K562 (cell line): ENCODE measurements at regions not wholly inside any gene's neighbourhood (a gene's known extent, or its start where the extent isn't known, plus 50 kb on each side); places are given as distances from the start of the nearest gene placed in this dataset.

ENCODE experiments used
- ATAC-seq: fragments of 200-7000 bp; cut with Tn5 transposase; 3 replicates; pipeline ENCODE4 v1.9.1; 2020; ENCODE audit warnings: moderate library complexity
- BruUV-seq: library from RNA; stranded (reverse); fragments of 400-500 nt; replicated peaks from 2 replicates; lab custom pipeline; 2021; lab: Mats Ljungman, UMichigan
- CTCF ChIA-PET: fragments of 300-600 bp; formaldehyde crosslinking; extraction: SDS; loops from one replicate; lab custom pipeline; 2021; ENCODE audit warnings: low intra/inter-chr PET ratio; lab: Yijun Ruan, JAX
- POLR2A ChIA-PET: fragments of 300-600, 350-650 bp; sonication (Branson Sonifier 250); formaldehyde crosslinking; extraction: SDS; loops from one replicate; lab custom pipeline; 2021; ENCODE audit warnings: antibody characterized with exemption, inconsistent platforms; lab: Yijun Ruan, JAX
- DNase-seq, 4 experiments: peaks; one replicate each; pipeline versions ENCODE4 v3.0.0 to v3.0.0-alpha.2; 2011 to 2018; ENCODE audit warnings: low spot score in 3 of 4, mixed read lengths in 3 of 4; ENCODE audit errors: extremely low read depth in 1 of 4
- FAIRE-seq: peaks from 2 replicates; lab custom pipeline; 2011; peaks lifted over from hg19 to GRCh38; lab: Jason Lieb, UNC
- H2AFZ ChIP-seq: 2 replicates; pipeline ENCODE4 v1.6.0; 2011; ENCODE audit warnings: low read depth, low read length, control low read depth, inconsistent platforms
- H3K27ac ChIP-seq: fragments of 200-600 bp; 3 replicates; pipeline ENCODE4 v1.8.0; 2011; ENCODE audit warnings: low read depth, mild to moderate bottlenecking, control low read depth, inconsistent platforms, low read length, moderate library complexity, mixed read lengths; ENCODE audit errors: extremely low read depth
- H3K27me3 ChIP-seq, 2 experiments: fragments of 300-600 bp in 1 of 2; 2 replicates in 1 of 2; 3 replicates in 1 of 2; pipeline versions ENCODE4 v1.6.0 to v1.8.0; 2011; ENCODE audit warnings: inconsistent platforms in 2 of 2, low read length in 2 of 2, mild to moderate bottlenecking in 1 of 2, mixed read lengths in 1 of 2, moderate library complexity in 1 of 2; ENCODE audit not compliant: control insufficient read depth in 2 of 2, insufficient read depth in 2 of 2
- H3K36me3 ChIP-seq: fragments of 300-600 bp; 3 replicates; pipeline ENCODE4 v1.8.0; 2011; ENCODE audit warnings: mild to moderate bottlenecking, low read length, inconsistent platforms; ENCODE audit not compliant: control insufficient read depth, insufficient read depth
- H3K4me1 ChIP-seq, 2 experiments: fragments of 200-600 bp in 1 of 2; replicated peaks in 1 of 2; 2 replicates in 1 of 2; 3 replicates in 1 of 2; pipeline versions ENCODE4 v1.5.1 to v1.8.0; 2011; ENCODE audit warnings: inconsistent platforms in 2 of 2, low read length in 2 of 2, mild to moderate bottlenecking in 1 of 2, mixed read lengths in 1 of 2, moderate library complexity in 1 of 2; ENCODE audit not compliant: control insufficient read depth in 2 of 2, insufficient read depth in 2 of 2
- H3K4me2 ChIP-seq: 2 replicates; pipeline ENCODE4 v1.6.1; 2011; ENCODE audit warnings: low read length, control low read depth, inconsistent platforms, mixed read lengths; ENCODE audit not compliant: insufficient read depth
- H3K4me3 ChIP-seq: fragments of 200-600 bp; sonication (generic), shearing (Covaris generic); 2 replicates; pipeline ENCODE4 v1.5.1; 2016; ENCODE audit warnings: control low read depth, inconsistent platforms
- H3K79me2 ChIP-seq: fragments of 200-600 bp; 3 replicates; pipeline ENCODE4 v1.8.0; 2011; ENCODE audit warnings: low read length, inconsistent platforms; ENCODE audit not compliant: control insufficient read depth, insufficient read depth
- H3K9ac ChIP-seq, 2 experiments: 2 replicates each; pipeline versions ENCODE4 v1.6.0 to v1.6.1; 2011; ENCODE audit warnings: low read depth in 2 of 2, low read length in 2 of 2, control low read depth in 1 of 2, inconsistent platforms in 1 of 2, mild to moderate bottlenecking in 1 of 2, mixed read lengths in 1 of 2; ENCODE audit not compliant: insufficient read depth in 1 of 2
- H3K9me1 ChIP-seq: one replicate; pipeline ENCODE4 v1.6.0; 2011; ENCODE audit warnings: inconsistent platforms, mild to moderate bottlenecking, low read length, moderate library complexity; ENCODE audit not compliant: control insufficient read depth, insufficient read depth
- H3K9me3 ChIP-seq: replicated peaks from 2 replicates; pipeline ENCODE4 v1.5.1; 2011; ENCODE audit warnings: low read depth, low read length, inconsistent platforms; ENCODE audit not compliant: control insufficient read depth, insufficient read depth
- H4K20me1 ChIP-seq: replicated peaks from 2 replicates; pipeline ENCODE4 v1.6.1; 2011; ENCODE audit warnings: low read length, inconsistent platforms, mixed read lengths; ENCODE audit not compliant: control insufficient read depth, insufficient read depth
- ASH1L ChIP-seq: fragments of 450-650 bp; IDR thresholded peaks from 2 replicates; pipeline ENCODE4 v1.6.1; 2018; ENCODE audit warnings: borderline replicate concordance, mild to moderate bottlenecking, low read depth; ENCODE audit not compliant: partially characterized antibody
- FOSL1 ChIP-seq: fragments of 200-800 bp; sonication (Bioruptor generic); conservative IDR thresholded peaks from 2 replicates; pipeline ENCODE4 v1.6.1; 2016; ENCODE audit warnings: missing genetic modification characterization, missing compliant biosample characterization
- PHB ChIP-seq: fragments of 250-450 bp; sonication (Bioruptor Pico); IDR thresholded peaks from 2 replicates; pipeline ENCODE4 v1.5.0; 2021
- TAF9B ChIP-seq: fragments of 450-650 bp; IDR thresholded peaks from 2 replicates; pipeline ENCODE4 v1.6.1; 2018; ENCODE audit warnings: mild to moderate bottlenecking; ENCODE audit not compliant: partially characterized antibody
- TBL1XR1 ChIP-seq, 2 experiments: IDR thresholded peaks; 2 replicates each; pipeline ENCODE4 v1.6.1; 2012; ENCODE audit warnings: improper control_type of control experiment in 2 of 2, low read length in 2 of 2, mild to moderate bottlenecking in 1 of 2
- ZC3H11A ChIP-seq: IDR thresholded peaks from 2 replicates; pipeline ENCODE4 v1.6.1; 2012; ENCODE audit warnings: low read depth, low read length, improper control_type of control experiment
- ZNF253 ChIP-seq: fragments of 250-450 bp; sonication (Bioruptor Pico); conservative IDR thresholded peaks from 2 replicates; pipeline ENCODE4 v1.6.1; 2021; ENCODE audit warnings: mild to moderate bottlenecking
- WGBS: fragments of 100-300 bp; shearing (Covaris generic); methylation state at CpG from one replicate; pipeline ENCODE4 v1.1.6; 2016; ENCODE audit warnings: low coverage, mixed read lengths; ENCODE audit not compliant: insufficient coverage; ENCODE audit errors: missing lambda C conversion rate; 5-methylcytosine and 5-hydroxymethylcytosine counted together
- in situ Hi-C: fragments of 300-500 bp; cut with MboI; formaldehyde crosslinking; loops from 4 replicates; pipeline ENCODE4 v1.15.0; 2018; ENCODE audit warnings: inconsistent platforms, mixed read lengths
- intact Hi-C: fragments of 100-400 bp; cut with micrococcal nuclease; formaldehyde crosslinking; loops from 2 replicates; pipeline ENCODE4 v1.14.2; 2022
- TF ChIP-seq, protein P1 (sequence below): sonication (generic); formaldehyde crosslinking; IDR thresholded peaks from 2 replicates; pipeline ENCODE4 v1.8.1; 2022; ENCODE audit warnings: missing genetic modification reagents
- TF ChIP-seq, protein P2 (sequence below): fragments of 450-650 bp; conservative IDR thresholded peaks from 2 replicates; pipeline ENCODE4 v1.6.1; 2016; ENCODE audit warnings: missing genetic modification characterization, low read depth, mild to moderate bottlenecking, control low read depth, missing compliant biosample characterization
- TF ChIP-seq, protein P3 (sequence below): sonication (generic); formaldehyde crosslinking; IDR thresholded peaks from 2 replicates; pipeline ENCODE4 v1.8.1; 2023; ENCODE audit warnings: mild to moderate bottlenecking, missing genetic modification reagents

DNA sequence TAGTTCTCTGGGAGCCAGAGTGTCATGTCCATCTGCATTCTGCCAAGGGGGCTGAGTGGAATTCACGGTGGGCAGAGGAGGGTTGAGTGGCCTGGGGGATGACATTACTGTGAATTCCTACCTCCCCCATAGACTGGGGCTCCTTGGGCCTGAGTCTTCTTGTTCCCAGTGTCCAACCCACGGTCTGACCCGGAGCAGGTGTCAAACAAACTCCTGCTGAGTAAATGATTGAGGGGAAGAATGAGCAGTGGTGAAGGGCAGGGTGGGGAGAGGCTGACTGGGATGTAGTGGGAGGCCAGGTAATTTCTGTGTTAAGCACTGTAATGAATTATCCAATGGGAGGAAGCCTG is 597.6 kb downstream of the MATN1 start:
- H3K79me2 ChIP-seq = no peaks in the 10 kb centered on the region
- no peak overlapping the region for H3K27ac ChIP-seq
- H3K9me1 ChIP-seq = peaks cover 7% of the 10 kb centered on the region
- CTCF ChIA-PET = no interaction called here
- H3K9ac ChIP-seq = no peak overlapping the region
- H3K36me3 ChIP-seq = no peaks in the 10 kb centered on the region
- no peak overlapping the region for H2AFZ ChIP-seq
- POLR2A ChIA-PET = no interaction called here
- no peaks in the 10 kb centered on the region for H4K20me1 ChIP-seq
- peaks cover 0 to 16% of the 10 kb centered on the region in 2 experiments; a peak in 3 of 5 replicates for H3K27me3 ChIP-seq
- FAIRE-seq (no peak), ATAC-seq (no peak), DNase-seq (no peak)
- TF ChIP-seq TAF9B = no peak
- TF ChIP-seq, protein P1, sequence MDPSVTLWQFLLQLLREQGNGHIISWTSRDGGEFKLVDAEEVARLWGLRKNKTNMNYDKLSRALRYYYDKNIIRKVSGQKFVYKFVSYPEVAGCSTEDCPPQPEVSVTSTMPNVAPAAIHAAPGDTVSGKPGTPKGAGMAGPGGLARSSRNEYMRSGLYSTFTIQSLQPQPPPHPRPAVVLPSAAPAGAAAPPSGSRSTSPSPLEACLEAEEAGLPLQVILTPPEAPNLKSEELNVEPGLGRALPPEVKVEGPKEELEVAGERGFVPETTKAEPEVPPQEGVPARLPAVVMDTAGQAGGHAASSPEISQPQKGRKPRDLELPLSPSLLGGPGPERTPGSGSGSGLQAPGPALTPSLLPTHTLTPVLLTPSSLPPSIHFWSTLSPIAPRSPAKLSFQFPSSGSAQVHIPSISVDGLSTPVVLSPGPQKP (CRISPR knock-in tag) = no peak
- TF ChIP-seq, protein P2, sequence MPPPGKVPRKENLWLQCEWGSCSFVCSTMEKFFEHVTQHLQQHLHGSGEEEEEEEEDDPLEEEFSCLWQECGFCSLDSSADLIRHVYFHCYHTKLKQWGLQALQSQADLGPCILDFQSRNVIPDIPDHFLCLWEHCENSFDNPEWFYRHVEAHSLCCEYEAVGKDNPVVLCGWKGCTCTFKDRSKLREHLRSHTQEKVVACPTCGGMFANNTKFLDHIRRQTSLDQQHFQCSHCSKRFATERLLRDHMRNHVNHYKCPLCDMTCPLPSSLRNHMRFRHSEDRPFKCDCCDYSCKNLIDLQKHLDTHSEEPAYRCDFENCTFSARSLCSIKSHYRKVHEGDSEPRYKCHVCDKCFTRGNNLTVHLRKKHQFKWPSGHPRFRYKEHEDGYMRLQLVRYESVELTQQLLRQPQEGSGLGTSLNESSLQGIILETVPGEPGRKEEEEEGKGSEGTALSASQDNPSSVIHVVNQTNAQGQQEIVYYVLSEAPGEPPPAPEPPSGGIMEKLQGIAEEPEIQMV = no peak
- TF ChIP-seq, protein P3, sequence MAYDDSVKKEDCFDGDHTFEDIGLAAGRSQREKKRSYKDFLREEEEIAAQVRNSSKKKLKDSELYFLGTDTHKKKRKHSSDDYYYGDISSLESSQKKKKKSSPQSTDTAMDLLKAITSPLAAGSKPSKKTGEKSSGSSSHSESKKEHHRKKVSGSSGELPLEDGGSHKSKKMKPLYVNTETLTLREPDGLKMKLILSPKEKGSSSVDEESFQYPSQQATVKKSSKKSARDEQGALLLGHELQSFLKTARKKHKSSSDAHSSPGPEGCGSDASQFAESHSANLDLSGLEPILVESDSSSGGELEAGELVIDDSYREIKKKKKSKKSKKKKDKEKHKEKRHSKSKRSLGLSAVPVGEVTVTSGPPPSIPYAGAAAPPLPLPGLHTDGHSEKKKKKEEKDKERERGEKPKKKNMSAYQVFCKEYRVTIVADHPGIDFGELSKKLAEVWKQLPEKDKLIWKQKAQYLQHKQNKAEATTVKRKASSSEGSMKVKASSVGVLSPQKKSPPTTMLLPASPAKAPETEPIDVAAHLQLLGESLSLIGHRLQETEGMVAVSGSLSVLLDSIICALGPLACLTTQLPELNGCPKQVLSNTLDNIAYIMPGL (CRISPR knock-in tag) = no peak
- TF ChIP-seq ZC3H11A = no peak
- TF ChIP-seq ZNF253 (CRISPR knock-in tag) = no peak
- TF ChIP-seq TBL1XR1 (IDR thresholded peaks at IDR 0.05; ENCODE audit: low read length in 2 of 2) = no peak
- no peak for TF ChIP-seq ASH1L
- TF ChIP-seq FOSL1 (tag) = no peak
- TF ChIP-seq PHB (CRISPR knock-in tag) = no peak
- no peak overlapping the region for H3K4me2 ChIP-seq
- no peaks in the 10 kb centered on the region for H3K9me3 ChIP-seq
- intact Hi-C loops (no loop called here), in situ Hi-C loops (no loop called here)
- no TSS peak for BruUV-seq
- H3K4me1 ChIP-seq = peaks cover 25 to 38% of the 10 kb centered on the region in 2 experiments; a peak in 4 of 5 replicates
- H3K4me3 ChIP-seq = no peak overlapping the region
- WGBS = 0% methylated on average over 3 of the region's 3 CpGs
